Endometrial microvascular endothelial cells (primary cell): ENCODE measurements at regions not wholly inside any gene's neighbourhood (a gene's known extent, or its start where the extent isn't known, plus 50 kb on each side); places are given as distances from the start of the nearest gene placed in this dataset.
"Not testable (repeated sequence)": the region's sequence is repeated elsewhere in the genome, so short reads cannot be mapped to it uniquely, and the experiment has no call there.

Experiments used
- in situ Hi-C: cut with HindIII; loops from 2 replicates; pipeline ENCODE4 v1.10.0; 2017; ENCODE audit warnings: low sequenced_read_pairs, low pct_unique_long_range_greater_than_20kb; ENCODE audit errors: inconsistent ontology term

DNA sequence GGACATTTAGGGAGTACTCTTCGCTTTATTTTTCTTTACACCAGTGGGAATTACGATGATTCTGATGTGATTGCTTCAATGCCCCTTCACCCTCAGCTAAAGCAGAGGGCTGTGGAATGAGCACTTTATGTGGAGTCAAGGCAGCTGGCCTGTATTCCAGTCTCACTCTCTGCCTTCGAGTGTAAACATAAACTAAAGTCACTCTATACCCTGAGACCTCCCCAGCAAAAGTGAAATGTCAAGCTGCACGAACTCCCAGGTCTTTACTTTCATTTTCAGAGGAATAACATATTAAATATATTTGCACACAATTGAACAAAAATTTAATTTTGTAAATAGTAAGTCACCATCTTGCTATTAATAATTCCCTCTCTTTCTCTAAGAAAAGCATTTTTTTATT lies 557.1 kb downstream of the DACH1 start:
- in situ Hi-C loops, result no loop called here

DNA sequence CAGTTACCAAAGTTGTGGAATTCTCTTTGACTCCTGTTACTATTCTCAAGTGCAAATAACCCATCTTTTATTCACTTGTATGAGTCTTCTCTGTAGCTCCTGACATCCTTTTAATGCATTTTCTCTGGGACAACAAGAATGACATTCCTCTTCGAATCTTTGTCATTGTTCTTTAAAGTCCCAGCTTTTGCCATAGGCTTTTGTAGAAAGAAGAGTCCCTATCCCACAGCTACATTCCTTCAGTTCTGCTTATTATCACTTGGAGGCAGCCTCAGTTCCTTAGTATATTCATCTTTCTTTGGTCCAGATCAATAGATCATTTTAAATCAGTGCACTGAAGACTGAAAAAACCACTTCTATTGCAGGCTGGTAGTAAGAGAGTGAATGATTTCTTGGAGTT lies 560.2 kb downstream of the DACH1 start:
- in situ Hi-C loops, result no loop called here

DNA sequence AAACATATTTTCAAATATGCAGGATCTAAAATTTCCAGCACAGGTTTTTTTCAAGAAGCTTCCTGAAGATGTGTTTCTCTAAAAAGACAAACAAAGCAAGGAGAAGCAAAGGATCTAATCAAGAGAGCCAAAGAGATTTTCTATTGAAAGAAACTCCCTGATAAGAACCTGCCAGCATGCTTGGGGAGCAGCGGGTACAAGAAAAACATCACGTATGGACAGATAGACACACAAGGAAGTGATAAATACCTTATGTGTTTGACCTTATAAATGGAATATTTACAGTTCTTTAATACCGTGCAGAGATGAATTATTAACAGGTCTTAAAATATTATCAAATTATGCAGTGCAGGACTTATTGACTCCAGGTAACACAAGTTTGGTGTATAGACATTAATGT lies 562.1 kb downstream of the DACH1 start:
- in situ Hi-C loops, result no loop called here

DNA sequence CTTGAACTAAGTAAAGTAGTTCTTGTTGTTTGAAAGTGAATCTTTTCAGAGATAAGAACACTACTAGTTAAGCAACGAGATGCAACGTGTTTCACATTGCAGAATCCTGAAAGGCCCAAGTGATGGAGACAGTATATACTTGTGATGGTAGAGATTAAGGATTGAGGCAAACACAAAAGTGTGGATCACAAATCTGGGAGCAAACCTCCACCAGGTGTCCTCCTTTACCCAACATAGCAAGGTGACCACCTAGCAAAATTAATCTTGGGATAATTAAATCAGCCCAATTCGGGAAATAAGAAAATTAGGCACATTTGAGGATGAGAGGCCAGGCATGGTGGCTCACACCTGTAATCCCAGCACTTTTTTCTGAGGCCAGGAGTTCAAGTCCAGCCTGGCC lies 563.9 kb downstream of the DACH1 start:
- in situ Hi-C loops, result no loop called here

DNA sequence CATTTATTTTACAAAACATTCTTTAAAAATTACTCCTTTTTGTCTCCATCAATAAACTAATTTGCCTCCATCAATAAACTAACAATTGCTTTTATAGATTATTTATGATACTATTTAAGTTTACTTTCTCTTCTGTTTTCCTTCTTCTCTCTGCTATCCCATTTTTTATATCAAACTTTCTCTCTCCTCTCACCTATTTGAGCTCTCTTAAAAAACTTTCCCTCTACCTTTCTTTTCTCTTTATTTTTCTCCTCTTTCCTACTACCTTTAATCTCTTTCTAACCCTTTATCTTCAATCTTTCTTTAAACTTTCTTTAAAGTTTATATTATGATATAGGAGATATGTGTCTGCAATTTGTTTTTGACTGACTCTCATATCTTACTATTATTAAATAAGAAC lies 566.4 kb downstream of the DACH1 start:
- in situ Hi-C loops, result no loop called here

DNA sequence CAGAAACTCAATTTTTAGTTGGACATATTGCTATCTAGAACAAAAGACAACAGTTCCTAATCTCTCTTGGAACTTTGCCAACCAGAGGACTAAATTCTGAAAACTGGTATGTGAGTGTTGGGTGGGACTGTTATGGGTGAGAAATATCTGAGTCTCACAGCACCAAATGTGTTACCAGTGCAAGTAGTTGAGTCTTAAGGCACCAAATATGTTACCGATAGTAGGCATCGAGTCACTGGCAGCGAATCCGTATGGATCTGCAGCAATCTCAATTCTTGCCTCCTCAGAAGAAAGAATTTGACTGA lies 575.2 kb downstream of the DACH1 start:
- in situ Hi-C loops, result no loop called here

DNA sequence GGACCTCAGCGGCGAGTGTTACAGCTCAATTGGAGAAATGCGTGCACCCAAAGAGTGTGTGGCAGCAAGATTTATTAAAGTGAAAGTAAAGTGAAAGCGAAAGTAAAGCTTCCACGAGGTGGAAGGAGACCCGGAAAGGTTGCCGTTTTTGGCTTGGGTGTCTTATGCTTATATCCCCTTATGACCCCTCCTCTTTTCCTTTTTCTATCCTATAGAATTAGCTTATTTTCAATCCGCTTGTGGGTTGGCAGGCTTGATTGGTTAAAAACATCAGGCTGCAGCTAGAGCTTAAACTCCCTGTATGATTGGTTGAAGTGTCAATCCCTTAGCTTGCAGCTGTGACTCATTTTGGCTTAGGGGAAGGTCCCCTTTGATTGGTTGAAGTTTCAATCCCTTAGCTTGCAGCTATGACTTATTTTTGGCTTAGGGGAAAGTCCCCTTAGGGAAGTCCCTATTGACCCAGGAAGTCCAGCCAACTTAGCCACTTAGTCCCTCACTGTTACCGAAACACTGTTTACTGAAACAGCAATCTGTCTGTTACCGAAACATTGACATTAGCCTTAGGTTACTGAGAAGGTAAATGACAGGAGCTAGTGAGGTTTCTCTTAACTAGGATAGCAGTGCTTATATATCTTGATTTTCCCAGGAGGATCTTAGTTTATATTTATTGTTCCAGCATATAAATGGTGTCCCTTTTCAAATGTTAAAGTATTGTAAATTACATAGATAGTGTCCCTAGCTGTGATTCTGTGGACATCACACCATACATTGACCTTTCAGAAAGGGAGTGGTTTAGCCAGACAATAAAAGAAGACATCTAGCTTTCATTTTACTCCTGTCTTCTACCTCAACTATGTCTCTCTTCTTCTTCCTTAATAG lies 575.8 kb downstream of the DACH1 start:
- in situ Hi-C loops, result no loop called here

DNA sequence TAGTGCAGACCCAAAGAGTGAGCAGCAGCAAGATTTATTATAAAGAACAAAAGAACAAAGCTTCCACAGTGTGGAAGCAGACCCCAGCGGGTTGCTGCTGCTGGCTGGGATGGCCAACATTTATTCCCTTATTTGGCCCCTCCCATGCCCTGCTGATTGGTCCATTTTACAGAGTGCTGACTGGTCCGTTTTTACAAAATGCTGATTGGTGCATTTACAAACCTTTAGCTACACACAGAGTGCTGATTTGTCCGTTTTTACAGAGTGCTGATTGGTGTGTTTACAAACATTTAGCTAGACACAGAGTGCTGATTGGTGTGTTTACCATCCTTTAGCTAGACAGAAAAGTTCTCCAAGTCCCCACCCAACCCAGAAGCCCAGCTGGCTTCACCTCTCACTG lies 577.0 kb downstream of the DACH1 start:
- in situ Hi-C loops, result not testable (repeated sequence)

DNA sequence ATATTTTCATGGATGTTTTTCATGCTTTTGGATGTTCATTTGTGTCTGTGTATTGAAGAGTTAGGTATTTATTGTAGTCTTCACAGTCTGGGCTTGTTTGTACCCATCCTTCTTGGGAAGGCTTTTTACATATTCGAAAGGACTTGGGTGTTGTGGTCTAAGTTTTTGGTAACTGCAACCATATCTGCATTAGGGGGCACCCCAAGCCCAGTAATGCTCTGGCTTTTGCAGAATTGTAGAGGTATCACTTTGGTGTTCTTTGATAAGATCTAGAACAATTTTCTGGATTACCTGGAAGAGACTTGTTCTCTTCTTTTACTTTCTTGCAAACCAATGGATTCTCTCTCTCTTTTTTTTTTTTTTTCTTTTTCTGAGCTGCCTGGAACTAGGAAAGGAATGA lies 581.3 kb downstream of the DACH1 start:
- in situ Hi-C loops, result no loop called here

DNA sequence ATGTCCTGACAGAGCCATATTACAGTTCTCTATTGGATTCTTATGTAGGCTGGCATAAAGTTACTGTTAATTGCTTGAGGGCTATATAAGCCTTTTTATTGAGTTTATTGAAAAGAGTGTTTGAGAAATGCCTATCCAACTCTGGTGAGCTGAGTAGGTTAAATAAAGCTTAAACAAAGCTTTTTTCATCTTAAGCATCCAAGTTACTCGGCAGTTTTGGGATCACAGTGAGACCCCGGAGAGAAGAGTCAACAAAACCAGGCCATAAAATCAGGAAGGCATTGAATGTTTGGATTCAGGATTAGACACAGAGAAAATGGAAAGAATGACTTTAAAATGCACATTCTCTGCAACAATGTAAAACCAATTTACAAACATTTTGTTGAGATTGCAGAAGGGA lies 588.5 kb downstream of the DACH1 start:
- in situ Hi-C loops, result no loop called here

DNA sequence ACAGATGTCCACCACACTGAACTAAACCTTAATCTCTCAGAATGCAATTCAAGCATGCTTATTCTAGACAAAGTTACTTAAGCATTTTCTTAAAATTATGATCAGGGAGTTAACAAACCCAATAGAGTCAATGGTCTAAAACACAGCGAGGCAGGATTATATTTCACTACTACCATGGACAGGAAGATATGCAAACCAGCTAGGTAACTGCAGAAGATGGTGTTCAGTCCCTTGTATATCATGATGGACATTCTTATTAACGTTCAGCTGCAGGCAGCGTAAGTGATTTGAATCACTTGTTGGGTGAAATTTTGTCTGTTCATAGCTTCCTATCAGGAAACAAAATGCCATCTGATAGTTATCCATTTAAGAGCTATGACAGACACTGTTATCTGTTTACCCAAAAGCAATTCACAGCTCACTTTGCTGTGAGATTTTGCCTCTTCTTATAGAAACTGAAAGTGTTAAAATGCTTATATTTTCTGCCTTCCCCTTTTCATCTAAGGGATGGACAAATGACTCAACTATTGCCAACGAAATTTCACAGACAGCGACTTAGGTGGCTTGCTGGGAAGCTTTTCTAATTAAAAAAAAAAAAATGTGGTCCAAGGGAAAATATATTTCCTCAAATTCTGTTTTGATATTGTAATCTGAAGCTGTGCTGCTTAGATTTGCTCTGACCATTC lies 591.9 kb downstream of the DACH1 start:
- in situ Hi-C loops, result loop anchor here (25.0 kb wide), 1 partner anchor 337 kb away; no protein-coding TSS in a partner anchor

DNA sequence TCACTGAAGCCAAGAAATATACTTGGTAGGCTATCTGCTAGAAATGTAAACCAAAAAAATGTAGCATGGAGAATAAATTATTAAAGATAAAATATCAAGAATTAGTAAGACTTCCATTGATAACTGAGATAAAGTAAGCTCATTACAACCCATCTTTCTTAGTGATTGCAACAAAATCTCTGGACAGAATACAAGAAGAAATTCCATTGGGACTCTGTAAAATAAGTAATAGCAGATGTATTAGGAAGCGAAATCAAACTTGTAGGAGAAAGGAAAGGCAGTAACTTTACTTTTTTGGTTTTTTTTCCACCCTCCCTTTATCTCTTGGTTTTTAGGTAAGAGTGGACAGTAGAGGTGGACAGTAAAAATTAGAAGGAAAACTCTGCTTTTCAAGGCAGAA lies 605.7 kb downstream of the DACH1 start:
- in situ Hi-C loops, result loop anchor here (25.0 kb wide), 1 partner anchor 351 kb away; no protein-coding TSS in a partner anchor

DNA sequence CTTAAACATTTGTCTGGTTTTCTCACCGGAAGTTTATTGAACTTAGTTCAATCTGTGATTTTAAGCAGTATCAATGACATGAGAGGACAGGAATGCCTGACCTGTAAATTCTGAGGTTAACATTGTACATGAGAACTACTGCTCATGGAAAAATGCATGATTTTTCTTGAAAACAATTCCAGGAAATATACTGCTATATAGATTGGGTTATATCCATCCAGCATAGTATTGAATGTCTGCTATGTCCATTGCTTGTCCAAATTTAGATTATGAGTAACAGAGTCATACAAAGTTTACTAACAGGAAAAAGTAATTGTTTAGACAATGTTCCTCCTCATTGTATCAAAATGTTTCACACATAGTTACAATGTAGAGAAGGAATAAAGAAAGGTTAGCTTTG lies 606.8 kb downstream of the DACH1 start:
- in situ Hi-C loops, result loop anchor here (25.0 kb wide), 1 partner anchor 352 kb away; no protein-coding TSS in a partner anchor

DNA sequence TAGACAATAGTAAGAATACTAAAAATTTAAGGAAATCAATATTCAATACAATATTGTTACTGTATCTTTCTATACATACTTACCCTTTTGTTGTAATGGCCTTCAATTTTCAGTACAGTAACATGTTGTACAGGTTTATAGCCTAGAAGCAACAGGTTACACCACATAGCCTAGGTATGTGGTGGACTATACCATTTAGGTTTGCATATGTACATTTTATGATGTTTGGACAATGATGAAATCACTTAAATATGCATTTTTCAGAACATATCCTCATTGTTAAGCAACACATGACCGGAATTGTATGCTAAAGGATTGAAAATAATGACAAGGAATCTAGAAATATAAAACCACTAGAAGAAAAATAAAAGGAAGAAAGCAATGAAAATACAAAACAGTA lies 611.4 kb downstream of the DACH1 start:
- in situ Hi-C loops, result loop anchor here (25.0 kb wide), 1 partner anchor 357 kb away; no protein-coding TSS in a partner anchor

DNA sequence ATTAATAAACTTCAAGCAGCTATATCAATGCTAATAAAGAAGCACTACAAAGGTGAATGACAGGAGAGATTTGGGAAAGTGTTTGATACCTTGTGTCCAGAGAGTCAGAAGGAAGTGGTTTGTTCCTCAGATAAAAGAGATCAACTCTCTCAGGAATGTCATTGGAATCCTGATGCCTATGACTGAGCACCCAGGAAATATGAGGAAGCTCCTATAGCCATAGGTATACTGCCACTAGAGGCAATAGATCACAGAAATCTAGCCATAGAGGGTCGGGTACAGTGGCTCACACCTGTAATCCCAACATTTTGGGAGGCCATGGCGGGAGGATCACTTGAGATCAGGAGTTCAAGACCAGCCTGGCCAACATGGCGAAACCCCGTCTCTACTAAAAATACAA lies 612.6 kb downstream of the DACH1 start:
- in situ Hi-C loops, result loop anchor here (25.0 kb wide), 1 partner anchor 358 kb away; no protein-coding TSS in a partner anchor

DNA sequence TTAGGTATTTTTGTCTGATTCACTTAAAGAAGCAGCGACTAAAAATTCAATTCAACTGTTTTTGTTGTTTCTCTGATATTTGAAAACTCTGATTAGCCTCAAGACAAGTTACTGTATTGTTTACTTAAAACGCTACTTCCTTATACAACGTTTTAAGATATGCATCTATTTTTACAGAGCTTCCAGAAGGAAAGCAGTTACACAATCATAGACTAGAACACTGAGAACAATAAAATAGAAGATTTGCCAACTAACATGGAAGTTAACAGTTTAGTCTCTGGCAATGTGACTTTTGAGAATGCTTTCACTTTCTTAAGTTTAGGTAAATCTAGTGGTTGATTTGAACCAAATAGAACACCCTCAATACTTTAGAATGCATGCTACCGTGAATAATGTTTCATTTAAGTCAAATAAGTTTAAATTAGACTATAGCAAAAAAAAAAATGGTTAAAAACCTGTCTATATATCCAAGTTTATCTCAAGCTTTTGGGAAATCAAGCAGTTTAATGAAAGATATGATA lies 614.8 kb downstream of the DACH1 start:
- in situ Hi-C loops, result loop anchor here (25.0 kb wide), 1 partner anchor 360 kb away; no protein-coding TSS in a partner anchor

DNA sequence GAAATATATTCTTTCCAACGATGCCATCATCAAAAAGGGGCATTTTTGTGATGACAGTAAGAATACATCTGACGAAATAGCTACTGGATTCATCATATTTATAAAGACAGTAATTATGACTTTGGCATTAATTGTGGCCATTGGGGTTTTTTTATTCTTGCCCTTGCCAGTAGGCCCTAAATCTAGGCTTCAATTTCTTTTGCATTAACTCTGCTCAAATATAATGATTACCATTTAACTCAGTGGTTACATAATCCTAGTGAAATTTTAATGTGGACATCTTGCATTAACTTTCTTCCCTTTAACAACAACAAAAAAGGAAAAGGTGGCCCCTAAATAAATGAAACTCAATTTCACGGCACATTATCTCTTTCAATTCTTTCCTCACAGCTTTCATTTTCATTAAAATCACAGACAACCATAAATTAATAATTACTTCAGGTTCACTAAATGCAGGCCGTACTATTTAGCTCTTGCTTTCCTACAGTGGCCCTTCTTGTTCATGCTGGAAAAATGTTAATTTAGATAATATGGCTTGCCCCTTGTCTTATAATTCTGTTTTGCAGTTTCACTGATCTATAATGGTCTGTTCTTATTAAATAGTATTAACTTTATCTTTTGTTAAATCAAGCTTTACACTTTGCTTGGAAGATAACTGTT lies 615.6 kb downstream of the DACH1 start:
- in situ Hi-C loops, result loop anchor here (25.0 kb wide), 1 partner anchor 361 kb away; no protein-coding TSS in a partner anchor

DNA sequence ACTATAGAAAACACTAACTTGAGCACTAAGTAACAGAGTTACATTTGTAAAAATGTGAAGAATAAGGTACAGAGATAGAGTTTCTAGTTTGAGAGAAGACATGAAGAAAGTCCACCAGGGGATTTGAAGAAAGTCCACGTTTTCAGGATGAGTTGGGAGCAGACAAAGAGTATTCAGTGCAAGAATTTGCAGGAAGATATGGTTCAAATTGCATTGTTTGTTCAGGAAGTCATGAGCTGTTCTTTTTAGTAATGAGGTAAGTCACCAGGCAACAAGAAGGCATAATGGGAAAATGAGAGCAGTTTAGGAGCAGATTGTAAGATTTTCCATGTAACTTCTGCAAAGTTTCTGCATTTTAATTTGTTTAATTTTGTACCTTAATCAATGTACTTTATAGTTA lies 618.0 kb downstream of the DACH1 start:
- in situ Hi-C loops, result no loop called here

DNA sequence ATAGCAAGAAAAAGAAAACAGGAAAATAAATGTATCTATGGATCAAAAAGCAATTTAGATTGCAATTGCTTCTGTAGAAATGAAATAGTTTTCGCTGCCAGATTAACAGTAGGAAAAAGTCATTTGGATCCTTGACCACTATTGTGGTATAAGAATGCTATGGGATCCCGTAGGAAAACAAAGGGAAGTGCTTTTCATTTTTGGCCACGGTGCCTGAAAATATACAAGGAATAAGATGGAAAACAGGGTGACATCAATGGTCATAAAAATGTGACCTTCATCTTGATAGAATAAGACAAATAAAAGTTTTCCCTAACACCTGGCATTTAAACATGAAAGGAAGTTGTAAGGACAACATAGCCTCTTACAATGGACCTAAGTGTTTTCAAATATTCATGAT lies 622.8 kb downstream of the DACH1 start:
- in situ Hi-C loops, result no loop called here
